GM23248 (cell line): ENCODE measurements at regions not wholly inside any gene's neighbourhood (a gene's known extent, or its start where the extent isn't known, plus 50 kb on each side); places are given as distances from the start of the nearest gene placed in this dataset.
"Not testable (repeated sequence)": the region's sequence is repeated elsewhere in the genome, so short reads cannot be mapped to it uniquely, and the experiment has no call there.

Experiments
- DNase-seq: peaks from one replicate; pipeline ENCODE4 v3.0.0-alpha.2; 2015
- H2AFZ ChIP-seq: fragments of 200-600 bp; sonication (generic); 2 replicates; pipeline ENCODE4 v1.6.1; 2016; ENCODE audit warnings: antibody characterized with exemption
- H3F3A ChIP-seq: fragments of 200-600 bp; sonication (generic); 2 replicates; pipeline ENCODE4 v1.6.1; 2016; ENCODE audit warnings: mild to moderate bottlenecking, antibody characterized with exemption, mixed run types; ENCODE audit not compliant: insufficient read depth
- H3K27ac ChIP-seq: fragments of 200-600 bp; sonication (generic); 2 replicates; pipeline ENCODE4 v1.5.1; 2016; ENCODE audit warnings: mild to moderate bottlenecking
- H3K27me3 ChIP-seq: fragments of 200-600 bp; sonication (generic); replicated peaks from 2 replicates; pipeline ENCODE4 v1.6.1; 2016; ENCODE audit warnings: mild to moderate bottlenecking; ENCODE audit not compliant: insufficient read depth
- H3K36me3 ChIP-seq: fragments of 200-600 bp; sonication (generic); 2 replicates; pipeline ENCODE4 v1.6.1; 2016; ENCODE audit warnings: low read depth, mild to moderate bottlenecking
- H3K4me1 ChIP-seq: fragments of 200-600 bp; sonication (generic); 2 replicates; pipeline ENCODE4 v1.6.1; 2016; ENCODE audit warnings: mild to moderate bottlenecking; ENCODE audit not compliant: insufficient read depth
- H3K4me2 ChIP-seq: fragments of 200-600 bp; sonication (generic); one replicate; pipeline ENCODE4 v1.6.1; 2016; ENCODE audit warnings: mild to moderate bottlenecking; ENCODE audit not compliant: unreplicated experiment
- H3K4me3 ChIP-seq: fragments of 200-600 bp; sonication (generic); 2 replicates; pipeline ENCODE4 v1.5.1; 2016; ENCODE audit warnings: mild to moderate bottlenecking
- H3K79me2 ChIP-seq: fragments of 200-600 bp; sonication (generic); 2 replicates; pipeline ENCODE4 v1.6.1; 2016; ENCODE audit warnings: mild to moderate bottlenecking; ENCODE audit not compliant: insufficient read depth
- H3K9ac ChIP-seq: fragments of 200-600 bp; sonication (generic); 2 replicates; pipeline ENCODE4 v1.6.1; 2016; ENCODE audit warnings: mild to moderate bottlenecking
- H3K9me2 ChIP-seq: fragments of 200-600 bp; sonication (generic); 2 replicates; pipeline ENCODE4 v1.6.1; 2016; ENCODE audit warnings: mixed run types, mild to moderate bottlenecking, moderate library complexity; ENCODE audit not compliant: insufficient read depth
- H3K9me3 ChIP-seq: fragments of 200-600 bp; sonication (generic); one replicate; pipeline ENCODE4 v1.6.1; 2017; ENCODE audit warnings: low read depth
- H4K20me1 ChIP-seq: fragments of 200-600 bp; sonication (generic); 2 replicates; pipeline ENCODE4 v1.6.0; 2016; ENCODE audit not compliant: insufficient read depth
- EZH2 ChIP-seq: fragments of 200-600 bp; sonication (generic); IDR thresholded peaks from 2 replicates; pipeline ENCODE4 v1.6.1; 2018; ENCODE audit warnings: antibody characterized with exemption, mild to moderate bottlenecking; ENCODE audit not compliant: insufficient read depth, poor library complexity, severe bottlenecking
- EZH2phosphoT487 ChIP-seq: fragments of 200-600 bp; sonication (generic); IDR thresholded peaks from 2 replicates; pipeline ENCODE4 v1.6.1; 2018; ENCODE audit warnings: antibody characterized with exemption, moderate library complexity, mild to moderate bottlenecking, low read depth; ENCODE audit not compliant: insufficient read depth
- WGBS, 2 experiments: methylation state at CpG; one replicate each; pipeline ENCODE4 v1.1.6; 2015 to 2017; ENCODE audit warnings: low lambda C conversion rate in 2 of 2, low coverage in 1 of 2; ENCODE audit errors: missing lambda C conversion rate in 2 of 2; 5-methylcytosine and 5-hydroxymethylcytosine counted together
- in situ Hi-C: fragments of 300-500 bp; cut with MboI; formaldehyde crosslinking; loops from 2 replicates; pipeline ENCODE4 v1.15.0; 2020

GRCh38 chr12:68397566-68398158 is 65.5 kb upstream of the MDM1 start:
- Histone ChIP-seq H3K4me1 (no peaks in the 10 kb centered on the region), H3K4me3 (no peak overlapping the region), H3K27ac (no peak overlapping the region), H3K27me3 (no peaks in the 10 kb centered on the region), H3F3A (no peaks in the 10 kb centered on the region), H3K9ac (no peak overlapping the region), H3K9me3 (no peaks in the 10 kb centered on the region), H3K79me2 (no peaks in the 10 kb centered on the region), H4K20me1 (no peaks in the 10 kb centered on the region), H3K4me2 (no peak overlapping the region), H3K9me2 (no peaks in the 10 kb centered on the region), H3K36me3 (no peaks in the 10 kb centered on the region), H2AFZ (no peak overlapping the region)
- no peak for DNase-seq
- WGBS, 2 experiments, result 87 to 97% methylated on average over 4 of the region's 4 CpGs
- TF ChIP-seq EZH2phosphoT487 (no peak), EZH2 (no peak)
- in situ Hi-C loops, result no loop called here

- in situ Hi-C loops, result not testable (repeated sequence)
- 91 to 96% methylated on average over 6 of the region's 6 CpGs for WGBS, 2 experiments
These were observed 66.5 kb upstream of the MDM1 start for GRCh38 chr12:68398689-68399088.

GRCh38 chr12:68400226-68400829 is 68.2 kb upstream of the MDM1 start:
- Histone ChIP-seq H3K9me3 (no peaks in the 10 kb centered on the region), H2AFZ (no peak overlapping the region), H3K79me2 (no peaks in the 10 kb centered on the region), H3K4me1 (peaks cover 16% of the 10 kb centered on the region), H3K9ac (no peak overlapping the region), H3K27ac (no peak overlapping the region), H3K36me3 (no peaks in the 10 kb centered on the region), H3F3A (peaks cover 8% of the 10 kb centered on the region), H4K20me1 (no peaks in the 10 kb centered on the region), H3K27me3 (no peaks in the 10 kb centered on the region), H3K4me2 (no peak overlapping the region), H3K9me2 (no peaks in the 10 kb centered on the region), H3K4me3 (no peak overlapping the region)
- no peak for DNase-seq
- TF ChIP-seq EZH2phosphoT487 (no peak), EZH2 (no peak)
- in situ Hi-C loops, result no loop called here
- WGBS, 2 experiments, result 73 to 77% methylated on average over 5 of the region's 5 CpGs

More at GRCh38 chr12:68398689-68399088, 66.5 kb upstream of the MDM1 start:
- not testable (repeated sequence) for H3K27ac ChIP-seq, H3K4me1 ChIP-seq, H3K79me2 ChIP-seq, H3F3A ChIP-seq, H3K4me2 ChIP-seq, H3K9me2 ChIP-seq, H3K4me3 ChIP-seq, H2AFZ ChIP-seq, DNase-seq, H3K36me3 ChIP-seq, H3K9me3 ChIP-seq, H4K20me1 ChIP-seq, H3K27me3 ChIP-seq, H3K9ac ChIP-seq

- no peaks in the 10 kb centered on the region for H3K9me3 ChIP-seq
- no peaks in the 10 kb centered on the region for H3K79me2 ChIP-seq
- H3K27ac ChIP-seq, result no peak overlapping the region
- peaks cover 21% of the 10 kb centered on the region for H3F3A ChIP-seq
- no peak overlapping the region for H3K9ac ChIP-seq
- in situ Hi-C loops, result no loop called here
- no peaks in the 10 kb centered on the region for H3K9me2 ChIP-seq
- H2AFZ ChIP-seq, result no peak overlapping the region
- peaks cover 30% of the 10 kb centered on the region for H3K4me1 ChIP-seq
- no peak for DNase-seq
- H3K4me2 ChIP-seq, result no peak overlapping the region
- H4K20me1 ChIP-seq, result no peaks in the 10 kb centered on the region
- TF ChIP-seq EZH2, result no peak
- no peak for TF ChIP-seq EZH2phosphoT487
- no peaks in the 10 kb centered on the region for H3K36me3 ChIP-seq
- H3K4me3 ChIP-seq, result no peak overlapping the region
- no peaks in the 10 kb centered on the region for H3K27me3 ChIP-seq
- 84 to 91% methylated on average over 2 of the region's 2 CpGs for WGBS, 2 experiments
These were observed 70.3 kb upstream of the MDM1 start for GRCh38 chr12:68402422-68402821.

- Histone ChIP-seq H3K27ac (no peak overlapping the region), H4K20me1 (no peaks in the 10 kb centered on the region), H3K79me2 (no peaks in the 10 kb centered on the region), H3K36me3 (no peaks in the 10 kb centered on the region), H3K9me2 (no peaks in the 10 kb centered on the region), H2AFZ (no peak overlapping the region), H3K4me2 (no peak overlapping the region), H3K4me1 (peaks cover 30% of the 10 kb centered on the region), H3K9ac (no peak overlapping the region), H3K9me3 (no peaks in the 10 kb centered on the region), H3K27me3 (no peaks in the 10 kb centered on the region), H3K4me3 (no peak overlapping the region), H3F3A (peaks cover 21% of the 10 kb centered on the region)
- in situ Hi-C loops, result no loop called here
- no peak for DNase-seq
- WGBS, 2 experiments, result 30 to 56% methylated on average over 1 of the region's 1 CpG
- no peak for TF ChIP-seq EZH2
- no peak for TF ChIP-seq EZH2phosphoT487
These were observed 71.1 kb upstream of the MDM1 start for GRCh38 chr12:68403296-68403695.
